ENCODE measurements at regions not wholly inside any gene's neighbourhood (a gene's known extent, or its start where the extent isn't known, plus 50 kb on each side); places are given as distances from the start of the nearest gene placed in this dataset.
A peak's percentile ranks its signal among the peaks of the same experiment; 100 is the strongest.

DNA sequence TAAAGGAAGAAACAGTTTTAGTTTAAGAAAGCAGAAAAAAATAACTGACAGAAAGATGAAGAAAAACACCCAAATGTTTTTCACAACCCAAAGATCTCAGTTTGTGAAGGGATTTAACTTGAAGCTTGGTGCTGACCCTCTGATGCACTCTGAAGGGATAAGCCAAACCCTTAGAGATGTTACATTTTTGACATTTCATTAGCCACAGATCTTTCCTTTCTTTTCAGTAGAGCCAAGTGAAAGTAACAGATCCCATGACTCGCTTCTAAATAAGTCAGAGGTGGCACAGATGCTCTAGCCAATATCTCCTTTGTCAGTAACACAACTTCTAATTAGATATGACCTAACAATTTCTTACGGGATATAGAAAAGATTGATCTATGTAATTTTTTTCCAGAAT lies 394.5 kb upstream of the EDIL3 start:
- Mint-ChIP-seq H3K27me3 (ENCODE audit: low read depth) (no peaks in the 10 kb centered on the region), H3K4me3 (no peak overlapping the region), H3K9me3 (no peaks in the 10 kb centered on the region), H3K4me1 (no peaks in the 10 kb centered on the region), H3K36me3 (ENCODE audit: insufficient read depth in 1 of 3, low read depth in 3 of 3) (no peaks in the 10 kb centered on the region), H3K27ac (peak overlapping the region in 1 of 3 experiments; percentile 17; a peak in 1 of 7 replicates)
- Histone ChIP-seq H4K91ac (ENCODE audit: insufficient read length, low read depth, low read length) (no peak overlapping the region), H3K18ac (ENCODE audit: insufficient read length, low read depth, low read length) (no peak overlapping the region), H3T11ph (ENCODE audit: low read length) (no peak overlapping the region), H4K20me1 (ENCODE audit: control insufficient read depth, insufficient read depth, insufficient read length) (no peaks in the 10 kb centered on the region), H2BK15ac (ENCODE audit: low read depth, low read length) (no peak overlapping the region), H3K56ac (ENCODE audit: insufficient read length, low read depth, low read length) (no peak overlapping the region), H4K8ac (replicated peaks; ENCODE audit: insufficient read length, low read depth, low read length) (no peak overlapping the region), H3K79me1 (ENCODE audit: insufficient read depth, low read depth, low read length, poor library complexity, severe bottlenecking) (no peaks in the 10 kb centered on the region), H3K9ac (ENCODE audit: extremely low read depth, insufficient read length, low read length) (no peak overlapping the region), H3K14ac (ENCODE audit: insufficient read depth, low read length) (no peak overlapping the region), H3K23ac (ENCODE audit: insufficient read length, low read depth, low read length) (no peak overlapping the region), H2BK5ac (ENCODE audit: insufficient read length, low read length) (no peak overlapping the region), H3K79me2 (ENCODE audit: insufficient read depth, low read length) (no peaks in the 10 kb centered on the region), H3K23me2 (ENCODE audit: insufficient read length, low read depth, low read length, poor library complexity, severe bottlenecking) (no peaks in the 10 kb centered on the region), H2BK120ac (ENCODE audit: low read depth, low read length, poor library complexity, severe bottlenecking) (no peak overlapping the region), H3K4ac (ENCODE audit: low read depth, low read length) (no peak overlapping the region), H3K27ac (ENCODE audit: insufficient read length, low read depth, low read length) (no peak overlapping the region), H3K4me1 (ENCODE audit: insufficient read depth, low read length) (no peaks in the 10 kb centered on the region), H2BK12ac (ENCODE audit: insufficient read length, low read depth, low read length) (no peak overlapping the region), H2BK20ac (ENCODE audit: low read depth, low read length, poor library complexity, severe bottlenecking) (no peak overlapping the region), H3K27me3 (ENCODE audit: insufficient read depth, low read length) (no peaks in the 10 kb centered on the region), H2AK5ac (ENCODE audit: insufficient read length, low read length) (no peak overlapping the region), H3K4me2 (ENCODE audit: insufficient read depth, insufficient read length, low read length) (no peak overlapping the region), H4K5ac (ENCODE audit: insufficient read length, low read depth, low read length) (no peak overlapping the region), H2AFZ (ENCODE audit: low read length) (no peak overlapping the region), H3K9me3 (ENCODE audit: control insufficient read depth, low read depth, low read length) (no peaks in the 10 kb centered on the region)
- no peak for TF ChIP-seq CTCF (conservative IDR thresholded peaks at IDR 0.05)
- no CpG with 5 or more reads among the region's 2 CpGs for whole genome bisulfite sequencing (ENCODE audit: extremely low coverage, insufficient read length, low lambda C conversion rate)
- DNase-seq = no peak
